ENCODE measurements at regions not wholly inside any gene's neighbourhood (a gene's known extent, or its start where the extent isn't known, plus 50 kb on each side); places are given as distances from the start of the nearest gene placed in this dataset.
"Not testable (repeated sequence)": the region's sequence is repeated elsewhere in the genome, so short reads cannot be mapped to it uniquely, and the experiment has no call there.

DNA sequence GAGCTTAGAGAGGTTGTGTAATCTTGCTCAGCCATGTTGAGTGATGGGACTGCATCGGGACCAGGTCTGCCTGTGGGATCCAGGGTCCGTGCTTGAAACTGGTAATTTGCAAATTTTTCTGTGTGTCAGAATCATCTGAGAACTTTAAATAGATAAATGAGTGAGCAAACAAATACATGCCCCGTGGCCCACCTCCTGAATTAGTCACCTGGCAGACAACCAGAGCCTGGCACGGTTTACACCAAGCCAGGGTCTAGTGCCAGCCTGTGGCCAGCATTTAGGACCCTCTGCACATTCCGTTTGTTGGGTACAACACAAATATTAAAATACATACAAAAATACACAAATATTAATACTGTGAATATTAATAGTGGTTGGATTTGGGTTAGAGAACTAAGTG, 90.6 kb upstream of the STOX2 start:
- H3K36me3 ChIP-seq = no peaks in the 10 kb centered on the region
- no peak for DNase-seq (ENCODE audit: low spot score in 2 of 2)
- no peak overlapping the region for H3K4me3 ChIP-seq
- H3K9me3 ChIP-seq = no peaks in the 10 kb centered on the region
- H3K4me1 ChIP-seq = no peaks in the 10 kb centered on the region
- no peaks in the 10 kb centered on the region for H3K27me3 ChIP-seq
- TF ChIP-seq, protein P1, sequence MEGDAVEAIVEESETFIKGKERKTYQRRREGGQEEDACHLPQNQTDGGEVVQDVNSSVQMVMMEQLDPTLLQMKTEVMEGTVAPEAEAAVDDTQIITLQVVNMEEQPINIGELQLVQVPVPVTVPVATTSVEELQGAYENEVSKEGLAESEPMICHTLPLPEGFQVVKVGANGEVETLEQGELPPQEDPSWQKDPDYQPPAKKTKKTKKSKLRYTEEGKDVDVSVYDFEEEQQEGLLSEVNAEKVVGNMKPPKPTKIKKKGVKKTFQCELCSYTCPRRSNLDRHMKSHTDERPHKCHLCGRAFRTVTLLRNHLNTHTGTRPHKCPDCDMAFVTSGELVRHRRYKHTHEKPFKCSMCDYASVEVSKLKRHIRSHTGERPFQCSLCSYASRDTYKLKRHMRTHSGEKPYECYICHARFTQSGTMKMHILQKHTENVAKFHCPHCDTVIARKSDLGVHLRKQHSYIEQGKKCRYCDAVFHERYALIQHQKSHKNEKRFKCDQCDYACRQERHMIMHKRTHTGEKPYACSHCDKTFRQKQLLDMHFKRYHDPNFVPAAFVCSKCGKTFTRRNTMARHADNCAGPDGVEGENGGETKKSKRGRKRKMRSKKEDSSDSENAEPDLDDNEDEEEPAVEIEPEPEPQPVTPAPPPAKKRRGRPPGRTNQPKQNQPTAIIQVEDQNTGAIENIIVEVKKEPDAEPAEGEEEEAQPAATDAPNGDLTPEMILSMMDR (IDR thresholded peaks at IDR 0.05) = no peak
- no peak for TF ChIP-seq POLR2AphosphoS5 (IDR thresholded peaks at IDR 0.05)
- intact Hi-C loops (cut with DNase I; ENCODE audit: low total_unique reads) = no loop called here
- no peak overlapping the region for H3K27ac ChIP-seq

DNA sequence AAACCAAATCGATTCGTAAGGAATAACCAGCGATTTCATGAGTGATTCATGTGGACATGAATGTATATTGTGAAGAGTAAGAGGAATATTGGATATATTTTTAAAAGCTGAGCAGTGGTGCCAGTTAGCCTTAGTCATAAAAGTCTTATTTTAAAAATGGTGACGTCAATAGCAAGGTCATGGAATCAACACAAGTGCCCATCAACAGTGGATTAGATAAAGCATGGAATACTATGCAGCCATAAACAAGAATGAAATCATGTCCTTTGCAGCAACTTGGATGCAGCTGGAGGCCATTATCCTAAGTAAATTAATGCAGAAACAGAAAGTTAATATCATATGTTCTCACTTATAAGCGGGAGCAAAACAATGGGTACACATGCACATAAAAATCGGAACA, 89.0 kb upstream of the STOX2 start:
- H3K4me3 ChIP-seq = no peak overlapping the region
- no peaks in the 10 kb centered on the region for H3K27me3 ChIP-seq
- H3K36me3 ChIP-seq = no peaks in the 10 kb centered on the region
- TF ChIP-seq POLR2AphosphoS5 (IDR thresholded peaks at IDR 0.05) = no peak
- TF ChIP-seq, protein P1 (IDR thresholded peaks at IDR 0.05) = no peak
- TF ChIP-seq POLR2A (IDR thresholded peaks at IDR 0.05) = no peak
- H3K27ac ChIP-seq = no peak overlapping the region
- no peak for DNase-seq (ENCODE audit: low spot score in 2 of 2)
- H3K9me3 ChIP-seq = no peaks in the 10 kb centered on the region
- intact Hi-C loops (cut with DNase I; ENCODE audit: low total_unique reads) = no loop called here
- no peaks in the 10 kb centered on the region for H3K4me1 ChIP-seq

DNA sequence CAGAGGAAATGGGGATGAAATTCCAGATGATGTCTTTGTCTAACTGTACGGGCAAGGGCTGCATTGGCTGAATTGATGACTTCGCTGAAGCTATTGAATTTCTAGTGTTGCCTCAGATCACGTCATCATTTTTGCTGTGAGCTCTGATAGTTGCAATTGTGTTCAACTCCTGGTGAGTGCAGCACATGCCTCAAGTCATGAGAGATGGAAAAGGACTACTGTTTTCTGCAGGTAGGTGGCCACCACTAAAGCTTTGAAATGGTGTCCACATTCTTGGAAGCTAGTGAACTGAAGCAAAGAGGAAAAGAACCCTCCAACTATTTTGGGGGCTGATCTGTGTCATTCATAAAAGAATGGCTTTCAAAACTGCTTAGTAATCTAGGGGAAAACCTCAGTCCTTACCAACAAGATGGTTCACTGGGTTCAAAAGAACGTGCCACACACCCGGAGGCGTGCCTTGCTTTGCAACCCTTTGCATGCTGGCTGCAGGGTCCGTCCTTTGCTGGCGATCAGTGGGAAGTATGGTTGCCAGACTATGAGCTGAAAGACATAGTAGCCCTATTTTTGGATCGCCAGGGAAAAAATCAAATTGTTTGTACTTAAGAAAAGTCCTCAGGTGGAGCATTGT, 88.1 kb upstream of the STOX2 start:
- Histone ChIP-seq H3K4me3 (no peak overlapping the region), H3K9me3 (no peaks in the 10 kb centered on the region), H3K4me1 (no peaks in the 10 kb centered on the region), H3K27ac (no peak overlapping the region), H3K36me3 (no peaks in the 10 kb centered on the region), H3K27me3 (no peaks in the 10 kb centered on the region)
- intact Hi-C loops (cut with DNase I; ENCODE audit: low total_unique reads) = no loop called here
- DNase-seq (ENCODE audit: low spot score in 2 of 2) = no peak
- no peak for TF ChIP-seq POLR2A (IDR thresholded peaks at IDR 0.05)
- TF ChIP-seq, protein P1 (IDR thresholded peaks at IDR 0.05) = no peak
- TF ChIP-seq POLR2AphosphoS5 (IDR thresholded peaks at IDR 0.05) = no peak

DNA sequence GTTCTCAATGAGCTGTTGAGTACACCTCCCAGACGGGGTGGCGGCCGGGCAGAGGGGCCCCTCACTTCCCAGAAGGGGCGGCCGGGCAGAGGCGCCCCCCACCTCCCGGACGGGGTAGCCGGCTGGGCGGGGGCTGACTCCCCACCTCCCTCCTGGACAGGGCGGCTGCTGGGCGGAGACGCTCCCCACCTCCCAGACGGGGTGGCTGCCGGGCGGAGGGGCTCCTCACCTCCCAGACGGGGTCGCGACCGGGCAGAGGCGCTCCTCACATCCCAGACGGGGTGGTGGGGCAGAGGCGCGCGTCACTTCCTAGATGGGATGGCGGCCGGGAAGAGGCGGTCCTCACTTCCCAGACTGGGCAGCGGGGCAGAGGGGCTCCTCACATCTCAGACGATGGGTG, 86.5 kb upstream of the STOX2 start:
- not testable (repeated sequence) for H3K4me1 ChIP-seq; H3K4me3 ChIP-seq; H3K9me3 ChIP-seq; DNase-seq (ENCODE audit: low spot score in 2 of 2); H3K27me3 ChIP-seq; H3K36me3 ChIP-seq; H3K27ac ChIP-seq
- intact Hi-C loops (cut with DNase I; ENCODE audit: low total_unique reads) = loop anchor here (1.0 kb wide), 1 partner anchor 24 kb away; no protein-coding TSS in a partner anchor

DNA sequence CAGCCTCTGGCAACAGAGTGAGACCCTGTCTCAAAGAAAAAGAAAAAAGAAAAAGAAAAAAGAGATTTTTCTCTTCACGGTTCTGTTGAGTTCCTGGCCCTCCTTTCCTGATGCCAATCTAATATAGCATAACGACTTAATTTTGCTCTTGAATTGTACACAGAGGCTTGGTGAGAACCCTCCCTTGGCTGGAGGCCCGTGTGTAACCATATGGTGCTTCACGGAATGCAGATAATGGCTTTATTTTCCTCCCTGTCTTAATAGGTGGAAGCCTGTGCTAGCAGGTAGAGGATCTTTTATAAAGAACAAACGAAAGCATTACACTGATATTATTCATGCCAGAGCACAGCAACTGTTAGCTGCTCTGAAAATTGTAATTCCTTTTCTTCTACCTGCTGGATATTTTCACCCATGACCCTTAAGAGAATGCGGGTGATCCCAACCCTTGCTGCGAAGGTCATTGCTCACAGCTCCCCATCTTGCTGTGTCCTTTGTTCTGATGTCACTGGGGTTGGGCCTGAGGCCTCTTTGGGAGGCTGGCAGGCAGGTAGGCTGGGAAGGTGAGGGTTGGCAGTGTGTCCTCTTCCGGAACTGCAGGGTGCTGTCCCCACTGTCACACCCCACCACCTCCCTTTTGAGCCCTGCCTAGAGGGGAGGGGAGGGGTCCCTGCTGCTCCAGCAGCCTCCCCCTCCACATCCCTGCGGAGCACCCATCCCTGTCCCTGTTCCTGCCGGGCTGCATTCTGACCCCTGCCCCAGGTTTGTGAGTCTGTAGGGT, 83.8 kb upstream of the STOX2 start:
- intact Hi-C loops (cut with DNase I; ENCODE audit: low total_unique reads) = no loop called here
- H3K9me3 ChIP-seq = no peaks in the 10 kb centered on the region
- TF ChIP-seq, protein P1 (IDR thresholded peaks at IDR 0.05) = no peak
- no peak for TF ChIP-seq POLR2AphosphoS5 (IDR thresholded peaks at IDR 0.05)
- TF ChIP-seq POLR2A (IDR thresholded peaks at IDR 0.05) = no peak
- DNase-seq (ENCODE audit: low spot score in 2 of 2) = no peak
- H3K36me3 ChIP-seq = no peaks in the 10 kb centered on the region
- no peaks in the 10 kb centered on the region for H3K4me1 ChIP-seq
- no peak overlapping the region for H3K4me3 ChIP-seq
- no peaks in the 10 kb centered on the region for H3K27me3 ChIP-seq
- no peak overlapping the region for H3K27ac ChIP-seq
